Tibial artery (tissue), 4 donors: ENCODE measurements at regions not wholly inside any gene's neighbourhood (a gene's known extent, or its start where the extent isn't known, plus 50 kb on each side); places are given as distances from the start of the nearest gene placed in this dataset.

Source experiments
- DNase-seq, 2 donors: peaks; one replicate each; pipeline ENCODE4 v3.0.0-alpha.2; 2019
- H3K27ac ChIP-seq, 2 donors: fragments of 200-600 bp; sonication (generic) in 1 of 2; 1 replicate in 1 of 2; 2 replicates in 1 of 2; pipeline ENCODE4 v1.5.1; 2018 to 2019; ENCODE audit warnings: mild to moderate bottlenecking in 1 of 2
- H3K27me3 ChIP-seq, 2 donors: fragments of 200-600 bp; sonication (generic) in 1 of 2; one replicate each; pipeline versions ENCODE4 v1.5.1 to v1.6.0; 2016 to 2019
- H3K36me3 ChIP-seq, 3 donors: fragments of 200-600 bp; sonication (generic) in 2 of 3; one replicate each; pipeline ENCODE4 v1.5.1; 2016 to 2019; ENCODE audit warnings: mild to moderate bottlenecking in 2 of 3
- H3K4me1 ChIP-seq, 4 donors: fragments of 200-600 bp; sonication (generic) in 2 of 4; 1 replicate in 3 of 4; 2 replicates in 1 of 4; pipeline ENCODE4 v1.5.1; 2016 to 2019
- H3K4me3 ChIP-seq, 2 donors: fragments of 200-600 bp; sonication (generic) in 1 of 2; 1 replicate in 1 of 2; 2 replicates in 1 of 2; pipeline ENCODE4 v1.5.1; 2018 to 2019; ENCODE audit warnings: mild to moderate bottlenecking in 2 of 2
- H3K9me3 ChIP-seq, 3 donors: fragments of 200-600 bp; sonication (generic) in 1 of 3; one replicate each; pipeline ENCODE4 v1.5.1; 2016 to 2019
- CTCF ChIP-seq, 2 experiments: fragments of 200-600 bp in 1 of 2; fragments of 450-650 bp in 1 of 2; IDR thresholded peaks; one replicate each; pipeline ENCODE4 v1.5.1; 2017 to 2019; ENCODE audit warnings: antibody characterized with exemption in 2 of 2, mild to moderate bottlenecking in 1 of 2, moderate library complexity in 1 of 2
- intact Hi-C: fragments of 100-400 bp; cut with DNase I; formaldehyde crosslinking; loops from one replicate; pipeline ENCODE4 v1.15.0; 2023; ENCODE audit warnings: low total_unique reads

GRCh38 chr1:87791931-87792740, 463.5 kb downstream of the LMO4 start:
- no peaks in the 10 kb centered on the region for H3K4me1 ChIP-seq
- H3K36me3 ChIP-seq: no peaks in the 10 kb centered on the region
- TF ChIP-seq CTCF (IDR thresholded peaks at IDR 0.05): no peak
- H3K27me3 ChIP-seq: no peaks in the 10 kb centered on the region
- intact Hi-C loops: no loop called here
- no peaks in the 10 kb centered on the region for H3K9me3 ChIP-seq
- no peak overlapping the region for H3K4me3 ChIP-seq
- no peak for DNase-seq
- H3K27ac ChIP-seq: no peak overlapping the region

- intact Hi-C loops: no loop called here
- Histone ChIP-seq H3K4me3 (no peak overlapping the region), H3K36me3 (no peaks in the 10 kb centered on the region), H3K27me3 (no peaks in the 10 kb centered on the region), H3K9me3 (no peaks in the 10 kb centered on the region), H3K27ac (no peak overlapping the region), H3K4me1 (no peaks in the 10 kb centered on the region)
- no peak for DNase-seq
- no peak for TF ChIP-seq CTCF (IDR thresholded peaks at IDR 0.05)
Measured at GRCh38 chr1:87794788-87795614, 466.3 kb downstream of the LMO4 start.

- no peak for DNase-seq
Measured at GRCh38 chr1:87795615-87796337, 467.1 kb downstream of the LMO4 start.

GRCh38 chr1:87796471-87796901, 467.8 kb downstream of the LMO4 start:
- H3K27me3 ChIP-seq: no peaks in the 10 kb centered on the region
- H3K9me3 ChIP-seq: no peaks in the 10 kb centered on the region
- intact Hi-C loops: no loop called here
- no peak for TF ChIP-seq CTCF (IDR thresholded peaks at IDR 0.05)
- no peak for DNase-seq
- no peak overlapping the region for H3K27ac ChIP-seq
- H3K4me1 ChIP-seq: no peaks in the 10 kb centered on the region
- H3K4me3 ChIP-seq: no peak overlapping the region
- H3K36me3 ChIP-seq: no peaks in the 10 kb centered on the region

More at GRCh38 chr1:87795615-87796337, 467.1 kb downstream of the LMO4 start:
- TF ChIP-seq CTCF (IDR thresholded peaks at IDR 0.05): no peak
- intact Hi-C loops: no loop called here
- H3K4me1 ChIP-seq: no peaks in the 10 kb centered on the region
- no peaks in the 10 kb centered on the region for H3K36me3 ChIP-seq
- H3K27me3 ChIP-seq: no peaks in the 10 kb centered on the region
- no peak overlapping the region for H3K27ac ChIP-seq
- H3K4me3 ChIP-seq: no peak overlapping the region
- no peaks in the 10 kb centered on the region for H3K9me3 ChIP-seq

GRCh38 chr1:87799451-87799850, 470.8 kb downstream of the LMO4 start:
- Histone ChIP-seq H3K36me3 (no peaks in the 10 kb centered on the region), H3K9me3 (no peaks in the 10 kb centered on the region), H3K4me3 (no peak overlapping the region), H3K27me3 (no peaks in the 10 kb centered on the region), H3K27ac (no peak overlapping the region), H3K4me1 (no peaks in the 10 kb centered on the region)
- no peak for DNase-seq
- intact Hi-C loops: no loop called here
- no peak for TF ChIP-seq CTCF (IDR thresholded peaks at IDR 0.05)
